ENCODE measurements at regions not wholly inside any gene's neighbourhood (a gene's known extent, or its start where the extent isn't known, plus 50 kb on each side); places are given as distances from the start of the nearest gene placed in this dataset.

DNA sequence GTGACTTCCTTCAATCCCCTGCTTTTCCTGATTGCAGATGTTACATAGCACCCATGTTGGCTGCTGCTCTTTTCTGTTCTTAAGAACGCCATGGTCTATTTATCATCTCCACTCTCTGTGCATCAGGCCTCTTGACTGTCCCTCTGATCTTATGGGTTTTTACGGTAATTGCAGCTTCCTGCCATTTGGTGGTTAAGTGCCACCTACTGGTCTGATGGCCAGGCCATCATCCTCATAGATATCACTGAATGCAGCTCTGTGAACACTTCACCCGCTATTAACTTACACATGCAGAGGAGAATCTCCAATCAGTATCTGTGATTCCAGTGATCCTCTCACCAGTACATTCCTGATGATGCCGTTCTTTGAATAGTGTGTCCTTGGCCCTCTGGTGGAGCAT is 382.4 kb downstream of the TRAM1L1 start:
- no peaks in the 10 kb centered on the region for H3K27me3 ChIP-seq (ENCODE audit: control insufficient read depth in 1 of 2, insufficient read depth in 2 of 2, low read length in 2 of 2)
- H3K9me3 Mint-ChIP-seq, result peaks cover 3% of the 10 kb centered on the region
- H3K9me3 ChIP-seq (ENCODE audit: control insufficient read depth in 1 of 2, insufficient read depth in 1 of 2, low read length in 2 of 2), result peaks cover 0 to 9% of the 10 kb centered on the region in 2 experiments
- no peak overlapping the region for H3K4me3 ChIP-seq (ENCODE audit: low read length)
- intact Hi-C loops (cut with DNase I, micrococcal nuclease), result no loop called here
- DNase-seq, result no peak
- ATAC-seq (ENCODE audit: poor library complexity), result no peak
- H3K36me3 Mint-ChIP-seq (ENCODE audit: low read depth), result no peaks in the 10 kb centered on the region
- H3K27ac ChIP-seq (ENCODE audit: low read depth in 1 of 2, low read length in 2 of 2), result no peak overlapping the region
- no peaks in the 10 kb centered on the region for H3K4me1 ChIP-seq (ENCODE audit: insufficient read depth, low read length)
- no peak overlapping the region for H3K4me3 Mint-ChIP-seq
- no peak overlapping the region for H3K27ac Mint-ChIP-seq
- POLR2A ChIA-PET, result no interaction called here
- TF ChIP-seq CTCF (IDR thresholded peaks at IDR 0.05), result no peak
- no peaks in the 10 kb centered on the region for H3K27me3 Mint-ChIP-seq
- no peaks in the 10 kb centered on the region for H3K36me3 ChIP-seq (ENCODE audit: insufficient read depth, low read length)
- CTCF ChIA-PET, result no interaction called here
- no peaks in the 10 kb centered on the region for H3K4me1 Mint-ChIP-seq (ENCODE audit: low read depth)

- TF ChIP-seq CTCF (IDR thresholded peaks at IDR 0.05), result no peak
- CTCF ChIA-PET, result no interaction called here
- Histone ChIP-seq H3K27me3 (ENCODE audit: control insufficient read depth in 1 of 2, insufficient read depth in 2 of 2, low read length in 2 of 2) (no peaks in the 10 kb centered on the region), H3K4me1 (ENCODE audit: insufficient read depth, low read length) (no peaks in the 10 kb centered on the region), H3K27ac (ENCODE audit: low read depth in 1 of 2, low read length in 2 of 2) (no peak overlapping the region), H3K9me3 (ENCODE audit: control insufficient read depth in 1 of 2, insufficient read depth in 1 of 2, low read length in 2 of 2) (no peaks in the 10 kb centered on the region), H3K4me3 (ENCODE audit: low read length) (no peak overlapping the region), H3K36me3 (ENCODE audit: insufficient read depth, low read length) (no peaks in the 10 kb centered on the region)
- ATAC-seq (ENCODE audit: poor library complexity) (no peak), DNase-seq (no peak)
- POLR2A ChIA-PET, result no interaction called here
- Mint-ChIP-seq H3K9me3 (peaks cover 3% of the 10 kb centered on the region), H3K27me3 (no peaks in the 10 kb centered on the region), H3K27ac (no peak overlapping the region), H3K4me1 (ENCODE audit: low read depth) (no peaks in the 10 kb centered on the region), H3K4me3 (no peak overlapping the region), H3K36me3 (ENCODE audit: low read depth) (no peaks in the 10 kb centered on the region)
- intact Hi-C loops (cut with DNase I, micrococcal nuclease), result no loop called here
Observed at GRCh38 chr4:116688536-116688935, 396.8 kb downstream of the TRAM1L1 start.

DNA sequence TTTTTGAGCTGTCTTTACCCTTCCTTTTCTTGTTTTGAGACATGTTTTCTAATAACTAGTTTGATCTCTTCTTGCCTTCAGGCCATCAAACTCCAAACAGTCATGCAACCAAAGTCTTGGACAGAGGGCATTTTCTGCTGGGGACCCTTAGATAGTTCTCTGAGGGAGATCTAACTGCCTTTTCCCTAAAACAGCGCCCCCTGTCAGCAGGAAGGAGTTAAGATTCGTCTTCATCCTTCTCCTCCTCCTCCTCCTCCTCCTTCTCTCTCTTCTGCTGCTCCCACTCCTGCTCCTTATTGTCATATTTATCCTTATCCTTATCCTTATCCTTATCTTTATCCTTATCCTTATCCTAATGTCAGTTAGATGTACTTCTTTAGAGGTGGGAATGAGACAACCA is 417.2 kb downstream of the TRAM1L1 start:
- ChIA-PET POLR2A (no interaction called here), CTCF (no interaction called here)
- no peak for ATAC-seq (ENCODE audit: poor library complexity)

More for the DNA sequence above, 417.2 kb downstream of the TRAM1L1 start:
- Histone ChIP-seq H3K4me1 (ENCODE audit: insufficient read depth, low read length) (no peaks in the 10 kb centered on the region), H3K9me3 (ENCODE audit: control insufficient read depth in 1 of 2, insufficient read depth in 1 of 2, low read length in 2 of 2) (peaks cover 0 to 8% of the 10 kb centered on the region in 2 experiments), H3K27ac (ENCODE audit: low read depth in 1 of 2, low read length in 2 of 2) (no peak overlapping the region), H3K4me3 (ENCODE audit: low read length) (no peak overlapping the region), H3K27me3 (ENCODE audit: control insufficient read depth in 1 of 2, insufficient read depth in 2 of 2, low read length in 2 of 2) (no peaks in the 10 kb centered on the region), H3K36me3 (ENCODE audit: insufficient read depth, low read length) (no peaks in the 10 kb centered on the region)
- Mint-ChIP-seq H3K27ac (no peak overlapping the region), H3K27me3 (no peaks in the 10 kb centered on the region), H3K36me3 (ENCODE audit: low read depth) (no peaks in the 10 kb centered on the region), H3K4me3 (no peak overlapping the region), H3K4me1 (ENCODE audit: low read depth) (no peaks in the 10 kb centered on the region), H3K9me3 (peaks cover 2% of the 10 kb centered on the region)
- intact Hi-C loops (cut with DNase I, micrococcal nuclease), result no loop called here
- no peak for TF ChIP-seq CTCF (IDR thresholded peaks at IDR 0.05)
- DNase-seq, result no peak
